OCI-LY1 (cell line): ENCODE measurements at regions not wholly inside any gene's neighbourhood (a gene's known extent, or its start where the extent isn't known, plus 50 kb on each side); places are given as distances from the start of the nearest gene placed in this dataset.

Experiments used
- H2AFZ ChIP-seq: fragments of 200-600 bp; sonication (generic), shearing (Covaris generic); 2 replicates; pipeline ENCODE4 v1.6.0; 2014; ENCODE audit warnings: antibody characterized with exemption, mild to moderate bottlenecking, low read length
- H3F3A ChIP-seq: fragments of 200-600 bp; sonication (generic), shearing (Covaris generic); 2 replicates; pipeline ENCODE4 v1.6.0; 2014; ENCODE audit warnings: mild to moderate bottlenecking, antibody characterized with exemption, low read length, moderate library complexity; ENCODE audit not compliant: insufficient read depth
- H3K27ac ChIP-seq: fragments of 200-600 bp; sonication (generic); 2 replicates; pipeline ENCODE4 v1.5.1; 2014; ENCODE audit warnings: low read length, mixed run types, mild to moderate bottlenecking, low read depth; ENCODE audit not compliant: poor library complexity, severe bottlenecking
- H3K27me3 ChIP-seq: fragments of 200-600 bp; sonication (generic); 2 replicates; pipeline ENCODE4 v1.6.0; 2014; ENCODE audit warnings: antibody characterized with exemption, mild to moderate bottlenecking, low read length, moderate library complexity; ENCODE audit not compliant: insufficient read depth
- H3K36me3 ChIP-seq: fragments of 200-600 bp; sonication (generic); 2 replicates; pipeline ENCODE4 v1.6.1; 2014; ENCODE audit warnings: mild to moderate bottlenecking, antibody characterized with exemption, low read length, moderate library complexity, mixed read lengths; ENCODE audit not compliant: insufficient read depth
- H3K4me1 ChIP-seq: fragments of 200-600 bp; sonication (generic); 2 replicates; pipeline ENCODE4 v1.5.1; 2014; ENCODE audit warnings: mild to moderate bottlenecking, low read length, moderate library complexity; ENCODE audit not compliant: insufficient read depth, severe bottlenecking
- H3K4me2 ChIP-seq: fragments of 200-600 bp; sonication (generic), shearing (Covaris generic); 2 replicates; pipeline ENCODE4 v1.6.1; 2014; ENCODE audit warnings: low read length
- H3K4me3 ChIP-seq: fragments of 200-600 bp; sonication (generic); 2 replicates; pipeline ENCODE4 v1.5.1; 2014; ENCODE audit warnings: low read length, low read depth, mild to moderate bottlenecking, mixed read lengths; ENCODE audit not compliant: poor library complexity, severe bottlenecking
- H3K79me2 ChIP-seq: fragments of 200-600 bp; shearing (Covaris generic); 2 replicates; pipeline ENCODE4 v1.6.1; 2016; ENCODE audit warnings: mixed run types, low read length, mixed read lengths; ENCODE audit not compliant: insufficient read depth
- H3K9ac ChIP-seq: fragments of 200-600 bp; sonication (generic), shearing (Covaris generic); 2 replicates; pipeline ENCODE4 v1.6.1; 2014; ENCODE audit warnings: mild to moderate bottlenecking, low read length, mixed read lengths
- H3K9me2 ChIP-seq: fragments of 200-600 bp; sonication (generic), shearing (Covaris generic); 2 replicates; pipeline ENCODE4 v1.6.1; 2014; ENCODE audit warnings: low read depth, mild to moderate bottlenecking, low read length, mixed read lengths
- H3K9me3 ChIP-seq: fragments of 200-600 bp; shearing (Covaris generic); 2 replicates; pipeline ENCODE4 v1.6.1; 2014; ENCODE audit warnings: low read length, mixed read lengths
- H4K20me1 ChIP-seq: fragments of 200-600 bp; sonication (generic), shearing (Covaris generic); 2 replicates; pipeline ENCODE4 v1.6.0; 2016; ENCODE audit warnings: mild to moderate bottlenecking, low read length; ENCODE audit not compliant: insufficient read depth
- EZH2 ChIP-seq: fragments of 200-600 bp; sonication (generic), shearing (Covaris generic); IDR thresholded peaks from 2 replicates; pipeline ENCODE4 v1.8.0; 2017; ENCODE audit warnings: borderline replicate concordance, mixed run types, mild to moderate bottlenecking, antibody characterized with exemption, low read length, moderate library complexity, mixed read lengths
- TF ChIP-seq, protein P1 (sequence below): fragments of 200-600 bp; sonication (generic), shearing (Covaris generic); IDR thresholded peaks from 2 replicates; pipeline ENCODE4 v1.5.1; 2017; ENCODE audit warnings: mild to moderate bottlenecking, antibody characterized with exemption, low read length, moderate library complexity, mixed read lengths

DNA sequence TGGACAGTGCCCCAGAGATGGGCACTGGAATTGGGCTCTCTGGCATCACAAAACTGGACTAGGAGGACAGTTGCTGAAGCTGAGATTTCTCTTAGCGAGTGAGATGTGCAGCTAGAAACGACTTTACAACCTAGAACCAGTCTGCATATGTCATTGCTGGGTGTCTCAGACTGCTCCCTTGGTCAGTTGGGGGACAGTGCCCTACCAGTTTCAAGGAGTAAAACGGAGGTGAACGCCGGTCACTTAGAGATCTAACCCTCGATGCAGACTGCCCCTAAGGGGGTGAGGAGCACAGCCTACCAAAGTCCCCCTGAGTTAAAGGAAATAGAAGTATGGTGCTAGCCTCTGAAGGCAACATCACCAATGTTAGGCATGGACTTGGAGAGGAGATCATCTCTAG lies 704.4 kb upstream of the CDH9 start:
- H3K36me3 ChIP-seq: no peaks in the 10 kb centered on the region
- H3K27me3 ChIP-seq: no peaks in the 10 kb centered on the region
- H3K9ac ChIP-seq: no peak overlapping the region
- H3K9me3 ChIP-seq: no peaks in the 10 kb centered on the region
- TF ChIP-seq EZH2: no peak
- TF ChIP-seq, protein P1, sequence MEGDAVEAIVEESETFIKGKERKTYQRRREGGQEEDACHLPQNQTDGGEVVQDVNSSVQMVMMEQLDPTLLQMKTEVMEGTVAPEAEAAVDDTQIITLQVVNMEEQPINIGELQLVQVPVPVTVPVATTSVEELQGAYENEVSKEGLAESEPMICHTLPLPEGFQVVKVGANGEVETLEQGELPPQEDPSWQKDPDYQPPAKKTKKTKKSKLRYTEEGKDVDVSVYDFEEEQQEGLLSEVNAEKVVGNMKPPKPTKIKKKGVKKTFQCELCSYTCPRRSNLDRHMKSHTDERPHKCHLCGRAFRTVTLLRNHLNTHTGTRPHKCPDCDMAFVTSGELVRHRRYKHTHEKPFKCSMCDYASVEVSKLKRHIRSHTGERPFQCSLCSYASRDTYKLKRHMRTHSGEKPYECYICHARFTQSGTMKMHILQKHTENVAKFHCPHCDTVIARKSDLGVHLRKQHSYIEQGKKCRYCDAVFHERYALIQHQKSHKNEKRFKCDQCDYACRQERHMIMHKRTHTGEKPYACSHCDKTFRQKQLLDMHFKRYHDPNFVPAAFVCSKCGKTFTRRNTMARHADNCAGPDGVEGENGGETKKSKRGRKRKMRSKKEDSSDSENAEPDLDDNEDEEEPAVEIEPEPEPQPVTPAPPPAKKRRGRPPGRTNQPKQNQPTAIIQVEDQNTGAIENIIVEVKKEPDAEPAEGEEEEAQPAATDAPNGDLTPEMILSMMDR: no peak
- H2AFZ ChIP-seq: no peak overlapping the region
- no peak overlapping the region for H3K27ac ChIP-seq
- no peaks in the 10 kb centered on the region for H3K9me2 ChIP-seq
- no peaks in the 10 kb centered on the region for H3K4me1 ChIP-seq
- no peak overlapping the region for H3K4me2 ChIP-seq
- no peaks in the 10 kb centered on the region for H4K20me1 ChIP-seq
- H3K4me3 ChIP-seq: no peak overlapping the region
- no peaks in the 10 kb centered on the region for H3F3A ChIP-seq
- H3K79me2 ChIP-seq: no peaks in the 10 kb centered on the region

- Histone ChIP-seq H3K27ac (no peak overlapping the region), H3K9me3 (no peaks in the 10 kb centered on the region), H3K4me1 (no peaks in the 10 kb centered on the region), H3K36me3 (no peaks in the 10 kb centered on the region), H3K9ac (no peak overlapping the region), H3K27me3 (no peaks in the 10 kb centered on the region), H2AFZ (no peak overlapping the region), H3F3A (no peaks in the 10 kb centered on the region), H4K20me1 (no peaks in the 10 kb centered on the region), H3K4me2 (no peak overlapping the region), H3K9me2 (no peaks in the 10 kb centered on the region), H3K79me2 (no peaks in the 10 kb centered on the region), H3K4me3 (no peak overlapping the region)
- TF ChIP-seq, protein P1: no peak
- TF ChIP-seq EZH2: no peak
Observed at GRCh38 chr5:27734838-27735237, 696.5 kb upstream of the CDH9 start.

DNA sequence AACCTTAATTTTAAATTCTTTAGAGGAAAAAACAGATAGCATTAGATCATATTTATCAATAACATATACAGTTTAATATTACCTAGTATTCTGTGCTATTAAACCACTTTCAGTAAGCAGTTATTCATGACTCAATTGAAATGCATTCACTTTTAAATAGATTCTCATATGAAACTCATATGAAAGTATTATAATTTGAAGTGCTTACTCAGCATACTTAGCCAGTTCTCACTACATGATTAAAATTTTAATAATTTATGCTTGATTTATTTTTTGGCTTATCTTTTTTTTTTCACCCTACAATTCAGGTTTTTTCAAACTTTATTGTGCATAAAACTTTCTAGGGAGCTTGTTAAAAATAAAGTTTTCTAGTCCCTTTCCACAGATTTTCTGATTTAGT lies 694.9 kb upstream of the CDH9 start:
- no peak overlapping the region for H3K4me2 ChIP-seq
- H3F3A ChIP-seq: no peaks in the 10 kb centered on the region
- H4K20me1 ChIP-seq: no peaks in the 10 kb centered on the region
- H2AFZ ChIP-seq: no peak overlapping the region
- H3K9me2 ChIP-seq: no peaks in the 10 kb centered on the region
- no peaks in the 10 kb centered on the region for H3K36me3 ChIP-seq
- no peak overlapping the region for H3K27ac ChIP-seq
- no peak overlapping the region for H3K4me3 ChIP-seq
- TF ChIP-seq, protein P1: no peak
- no peak for TF ChIP-seq EZH2
- H3K9me3 ChIP-seq: no peaks in the 10 kb centered on the region
- H3K27me3 ChIP-seq: no peaks in the 10 kb centered on the region
- no peaks in the 10 kb centered on the region for H3K79me2 ChIP-seq
- no peak overlapping the region for H3K9ac ChIP-seq
- H3K4me1 ChIP-seq: no peaks in the 10 kb centered on the region
